Activated naive CD4-positive, alpha-beta T cell treated with anti-CD3 and anti-CD28 coated beads, Interleukin-2, amount 50 U/mL, for 72 hours (primary cell): ENCODE measurements at regions not wholly inside any gene's neighbourhood (a gene's known extent, or its start where the extent isn't known, plus 50 kb on each side); places are given as distances from the start of the nearest gene placed in this dataset.
A peak's percentile ranks its signal among the peaks of the same experiment; 100 is the strongest.

Experiments
- ATAC-seq, 2 donors: fragments of 150-1000 bp; cut with Tn5 transposase; 2 replicates each; pipeline ENCODE4 v1.10.0; 2021; ENCODE audit warnings: mild to moderate bottlenecking in 2 of 2, moderate library complexity in 2 of 2
- DNase-seq, 2 donors: peaks; one replicate each; pipeline ENCODE4 v3.0.0; 2021 to 2022; ENCODE audit warnings: low spot score in 2 of 2
- H3K27ac Mint-ChIP-seq, 2 donors: one replicate each; pipeline ENCODE4 v1.8.0; 2022; ENCODE audit warnings: mild to moderate bottlenecking in 2 of 2, mixed read lengths in 2 of 2
- H3K36me3 Mint-ChIP-seq, 2 donors: one replicate each; pipeline ENCODE4 v1.8.0; 2022; ENCODE audit warnings: mixed read lengths in 2 of 2
- H3K9me3 Mint-ChIP-seq, 2 donors: one replicate each; pipeline ENCODE4 v1.8.0; 2022; ENCODE audit warnings: mixed read lengths in 2 of 2

DNA sequence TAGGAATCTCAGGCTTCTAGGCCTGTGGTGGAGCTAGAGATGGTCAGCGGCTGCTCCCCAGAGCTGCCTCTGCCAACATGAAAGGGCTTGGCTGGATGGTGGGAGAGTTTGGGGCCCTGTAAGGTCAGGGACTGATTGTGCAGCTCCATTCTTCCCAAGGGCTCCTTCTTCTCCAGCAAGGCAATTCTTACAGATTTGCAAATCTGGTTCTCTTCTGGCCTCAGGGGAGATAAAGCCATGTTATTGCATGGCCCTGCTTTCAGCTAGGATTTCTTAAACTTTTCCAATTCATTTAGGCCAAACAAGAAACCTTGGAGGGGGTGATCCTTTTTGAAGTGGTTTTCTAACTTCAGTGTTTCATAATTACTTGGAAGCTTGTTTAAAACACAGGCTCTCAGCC lies 213.4 kb downstream of the PRDM2 start:
- Mint-ChIP-seq H3K36me3 (no peaks in the 10 kb centered on the region), H3K9me3 (no peaks in the 10 kb centered on the region), H3K27ac (no peak overlapping the region)
- ATAC-seq (no peak), DNase-seq (no peak)

DNA sequence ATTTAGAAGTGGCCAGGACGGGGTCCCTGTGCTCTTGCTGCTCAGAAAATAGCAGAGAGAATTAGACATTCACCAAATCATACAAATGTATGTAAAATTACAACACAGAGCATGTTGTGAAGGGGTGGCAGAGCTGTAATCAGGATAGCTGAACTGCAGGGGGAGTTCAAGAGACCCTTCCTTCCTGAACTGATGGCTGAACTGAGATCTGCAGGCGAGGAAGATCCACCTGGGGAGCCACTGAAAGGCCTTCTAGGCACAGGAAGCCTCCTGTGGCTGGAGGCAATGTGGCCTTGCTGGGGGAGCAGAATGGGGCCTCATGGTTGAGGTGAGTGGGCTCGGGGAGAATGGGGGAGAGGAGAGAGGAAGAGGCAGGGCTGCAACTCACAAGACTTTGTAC lies 216.5 kb downstream of the PRDM2 start:
- no peak overlapping the region for H3K27ac Mint-ChIP-seq
- no peaks in the 10 kb centered on the region for H3K36me3 Mint-ChIP-seq
- H3K9me3 Mint-ChIP-seq = peaks cover 0 to 3% of the 10 kb centered on the region in 2 donors
- DNase-seq (no peak), ATAC-seq (no peak)

- no peak for DNase-seq
- H3K36me3 Mint-ChIP-seq = no peaks in the 10 kb centered on the region
- H3K27ac Mint-ChIP-seq = no peak overlapping the region
- ATAC-seq = no peak
- peaks cover 0 to 3% of the 10 kb centered on the region in 2 donors for H3K9me3 Mint-ChIP-seq
These were observed 217.6 kb downstream of the PRDM2 start for GRCh38 chr1:13917607-13918006.

DNA sequence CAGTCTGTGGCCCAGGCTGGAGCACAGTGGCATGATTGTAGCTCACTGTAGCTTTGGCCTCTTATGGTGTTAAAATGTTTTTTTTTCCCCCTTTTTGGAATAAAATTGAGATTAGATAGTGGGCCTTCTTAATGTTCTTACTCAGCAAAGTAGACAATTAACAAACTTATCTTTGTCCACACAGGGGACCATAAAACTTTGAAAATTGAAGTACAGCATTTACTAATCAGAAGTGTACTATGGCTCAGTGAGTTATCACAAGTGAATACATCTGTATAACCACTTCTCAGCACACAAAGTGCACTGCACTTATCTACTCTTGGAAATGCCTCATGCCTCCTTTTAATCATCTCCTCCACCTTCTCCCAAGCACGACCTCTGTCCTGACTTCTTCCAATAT lies 218.9 kb downstream of the PRDM2 start:
- ATAC-seq (no peak), DNase-seq (no peak)
- H3K36me3 Mint-ChIP-seq = no peaks in the 10 kb centered on the region
- no peak overlapping the region for H3K27ac Mint-ChIP-seq
- peaks cover 0 to 3% of the 10 kb centered on the region in 2 donors for H3K9me3 Mint-ChIP-seq

GRCh38 chr1:13921190-13921589 lies 221.2 kb downstream of the PRDM2 start:
- peaks cover 0 to 3% of the 10 kb centered on the region in 2 donors for H3K9me3 Mint-ChIP-seq
- no peak overlapping the region for H3K27ac Mint-ChIP-seq
- DNase-seq (no peak), ATAC-seq (no peak)
- H3K36me3 Mint-ChIP-seq = no peaks in the 10 kb centered on the region

DNA sequence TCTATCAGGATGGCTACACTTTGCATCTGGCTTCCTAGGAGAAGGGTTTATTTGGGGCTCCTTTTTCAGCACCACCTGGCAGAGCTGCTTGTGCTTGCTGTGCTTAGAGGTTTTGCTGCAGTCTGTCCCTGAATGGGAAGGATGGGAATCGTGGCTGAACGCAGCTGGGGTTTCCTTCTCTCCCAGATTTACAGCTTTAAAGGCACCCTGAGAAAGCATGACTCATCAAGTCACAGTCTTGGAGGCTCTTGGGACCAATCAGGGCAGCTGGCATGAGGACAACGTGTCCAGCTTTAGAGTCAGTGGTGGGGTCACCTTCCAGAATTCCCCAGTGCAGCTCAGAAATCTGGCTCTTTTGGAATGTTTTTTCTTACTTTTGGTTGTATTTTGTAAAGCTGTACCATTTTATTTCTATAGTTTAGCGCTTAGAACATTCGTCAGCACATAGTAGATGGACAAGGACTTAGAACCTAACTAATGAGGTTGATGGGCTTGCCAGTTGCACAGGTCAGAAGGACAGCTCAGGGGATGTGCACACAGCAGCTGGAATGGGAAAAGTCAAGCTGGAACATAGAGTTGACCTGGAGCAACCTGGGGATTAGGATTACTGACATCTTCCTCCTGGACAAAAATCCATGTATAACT lies 222.6 kb downstream of the PRDM2 start:
- ATAC-seq (no peak), DNase-seq (no peak)
- Mint-ChIP-seq H3K9me3 (peaks cover 0 to 3% of the 10 kb centered on the region in 2 donors), H3K27ac (no peak overlapping the region), H3K36me3 (no peaks in the 10 kb centered on the region)

DNA sequence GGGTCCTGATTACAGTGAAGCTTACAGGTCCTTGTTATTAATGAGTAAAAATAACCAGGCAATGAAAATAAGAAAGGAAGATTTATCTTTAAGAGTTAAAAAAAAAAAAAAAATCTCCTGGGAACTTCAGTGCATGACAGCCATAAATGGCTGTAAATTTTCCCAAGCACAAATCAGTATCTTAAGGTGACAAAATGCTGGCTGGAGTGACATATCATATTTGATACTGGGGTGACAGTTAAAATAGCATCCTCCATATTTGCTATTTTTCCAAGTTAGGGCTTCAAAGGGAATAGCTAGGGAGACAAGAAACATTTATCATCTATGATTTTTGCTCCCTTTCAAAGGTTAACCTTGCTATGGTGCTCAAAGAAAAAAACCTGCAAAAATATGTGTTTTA lies 226.6 kb downstream of the PRDM2 start:
- Mint-ChIP-seq H3K27ac (no peak overlapping the region), H3K36me3 (no peaks in the 10 kb centered on the region), H3K9me3 (no peaks in the 10 kb centered on the region)
- ATAC-seq (no peak), DNase-seq (no peak)

DNA sequence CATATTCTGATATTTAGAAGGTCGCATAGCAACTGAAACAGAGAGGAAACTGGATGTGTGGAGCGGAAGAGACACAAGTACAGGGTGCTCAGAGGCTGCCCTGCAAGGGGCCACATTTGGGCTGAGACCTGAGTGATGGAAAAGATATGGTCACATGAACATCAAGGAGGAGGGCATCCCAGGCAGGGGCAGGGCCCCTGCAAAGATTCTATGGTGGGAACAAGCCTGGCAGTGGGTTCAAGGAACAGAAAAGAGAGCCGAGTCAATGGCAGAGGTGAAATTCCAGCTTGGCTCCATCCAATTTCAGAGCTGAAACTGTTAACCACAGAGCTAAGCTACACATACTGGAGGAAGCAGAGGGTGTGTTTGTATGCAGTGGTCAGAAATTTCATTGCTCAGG lies 227.7 kb downstream of the PRDM2 start:
- H3K27ac Mint-ChIP-seq = no peak overlapping the region
- H3K36me3 Mint-ChIP-seq = no peaks in the 10 kb centered on the region
- ATAC-seq (no peak), DNase-seq (no peak)
- H3K9me3 Mint-ChIP-seq = no peaks in the 10 kb centered on the region

DNA sequence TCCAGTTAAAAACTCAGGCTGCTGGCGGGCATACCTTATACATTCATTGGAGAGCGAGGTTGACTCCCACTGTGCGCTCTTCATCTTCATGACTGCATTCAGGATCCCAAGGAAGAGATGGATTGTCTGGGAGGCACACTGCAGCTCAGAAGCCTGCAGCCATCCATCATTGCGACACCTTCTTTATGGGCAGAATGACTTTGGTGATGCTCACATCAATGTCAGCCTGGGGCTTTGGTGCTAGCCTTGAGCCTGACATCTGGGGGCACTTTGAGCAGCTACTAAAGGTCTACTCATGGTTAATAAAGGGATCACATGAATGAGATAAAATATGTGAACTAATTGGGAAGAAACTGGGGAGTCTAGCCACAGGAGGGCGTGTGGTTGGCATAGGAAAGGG lies 229.3 kb downstream of the PRDM2 start:
- ATAC-seq = no peak
- H3K9me3 Mint-ChIP-seq = no peaks in the 10 kb centered on the region
- H3K36me3 Mint-ChIP-seq = no peaks in the 10 kb centered on the region

GRCh38 chr1:13930151-13930550 lies 230.2 kb downstream of the PRDM2 start:
- Mint-ChIP-seq H3K9me3 (no peaks in the 10 kb centered on the region), H3K27ac (no peak overlapping the region), H3K36me3 (no peaks in the 10 kb centered on the region)
- DNase-seq = peak in 1 of 2 donors; percentile 8
- ATAC-seq = no peak

More for the DNA sequence above, 229.3 kb downstream of the PRDM2 start:
- no peak overlapping the region for H3K27ac Mint-ChIP-seq
- DNase-seq = no peak

GRCh38 chr1:13931226-13931625 lies 231.2 kb downstream of the PRDM2 start:
- no peak for ATAC-seq
- DNase-seq = no peak
- H3K36me3 Mint-ChIP-seq = no peaks in the 10 kb centered on the region
- no peaks in the 10 kb centered on the region for H3K9me3 Mint-ChIP-seq
- H3K27ac Mint-ChIP-seq = no peak overlapping the region

GRCh38 chr1:13935336-13935735 lies 235.3 kb downstream of the PRDM2 start:
- ATAC-seq = no peak
- H3K27ac Mint-ChIP-seq = no peak overlapping the region
- H3K9me3 Mint-ChIP-seq = no peaks in the 10 kb centered on the region
- H3K36me3 Mint-ChIP-seq = no peaks in the 10 kb centered on the region
- DNase-seq = no peak

- ATAC-seq = no peak
- no peak for DNase-seq
- Mint-ChIP-seq H3K27ac (no peak overlapping the region), H3K9me3 (peaks cover 4 to 7% of the 10 kb centered on the region in 2 donors), H3K36me3 (no peaks in the 10 kb centered on the region)
These were observed 241.3 kb downstream of the PRDM2 start for GRCh38 chr1:13941315-13941714.

GRCh38 chr1:13943055-13943454 lies 243.1 kb downstream of the PRDM2 start:
- Mint-ChIP-seq H3K36me3 (no peaks in the 10 kb centered on the region), H3K9me3 (peaks cover 4 to 7% of the 10 kb centered on the region in 2 donors), H3K27ac (no peak overlapping the region)
- DNase-seq (no peak), ATAC-seq (no peak)

GRCh38 chr1:13945856-13946255 lies 245.9 kb downstream of the PRDM2 start:
- DNase-seq = no peak
- H3K36me3 Mint-ChIP-seq = no peaks in the 10 kb centered on the region
- ATAC-seq = no peak
- H3K9me3 Mint-ChIP-seq = peaks cover 4 to 7% of the 10 kb centered on the region in 2 donors
- no peak overlapping the region for H3K27ac Mint-ChIP-seq

GRCh38 chr1:13947658-13948057 lies 247.7 kb downstream of the PRDM2 start:
- ATAC-seq (no peak), DNase-seq (no peak)
- no peak overlapping the region for H3K27ac Mint-ChIP-seq
- peaks cover 4% of the 10 kb centered on the region in 2 donors for H3K9me3 Mint-ChIP-seq
- no peaks in the 10 kb centered on the region for H3K36me3 Mint-ChIP-seq

GRCh38 chr1:13948396-13948795 lies 248.4 kb downstream of the PRDM2 start:
- H3K9me3 Mint-ChIP-seq = no peaks in the 10 kb centered on the region

GRCh38 chr1:13948888-13949391 lies 249.0 kb downstream of the PRDM2 start:
- no peak for ATAC-seq
- no peak for DNase-seq
- no peak overlapping the region for H3K27ac Mint-ChIP-seq
- no peaks in the 10 kb centered on the region for H3K9me3 Mint-ChIP-seq
- H3K36me3 Mint-ChIP-seq = no peaks in the 10 kb centered on the region

More at GRCh38 chr1:13948396-13948795, 248.4 kb downstream of the PRDM2 start:
- Mint-ChIP-seq H3K36me3 (no peaks in the 10 kb centered on the region), H3K27ac (no peak overlapping the region)
- ATAC-seq = no peak
- no peak for DNase-seq
